Stimulated activated CD4-positive, alpha-beta T cell treated with anti-CD3 and anti-CD28 coated beads, TNF-alpha, amount 100 ng/mL, for 24 hours (primary cell): ENCODE measurements at regions not wholly inside any gene's neighbourhood (a gene's known extent, or its start where the extent isn't known, plus 50 kb on each side); places are given as distances from the start of the nearest gene placed in this dataset.

ENCODE experiments used
- DNase-seq, 3 experiments: peaks; one replicate each; pipeline ENCODE4 v3.0.0-alpha.2; 2020; ENCODE audit warnings: low read depth in 3 of 3

DNA sequence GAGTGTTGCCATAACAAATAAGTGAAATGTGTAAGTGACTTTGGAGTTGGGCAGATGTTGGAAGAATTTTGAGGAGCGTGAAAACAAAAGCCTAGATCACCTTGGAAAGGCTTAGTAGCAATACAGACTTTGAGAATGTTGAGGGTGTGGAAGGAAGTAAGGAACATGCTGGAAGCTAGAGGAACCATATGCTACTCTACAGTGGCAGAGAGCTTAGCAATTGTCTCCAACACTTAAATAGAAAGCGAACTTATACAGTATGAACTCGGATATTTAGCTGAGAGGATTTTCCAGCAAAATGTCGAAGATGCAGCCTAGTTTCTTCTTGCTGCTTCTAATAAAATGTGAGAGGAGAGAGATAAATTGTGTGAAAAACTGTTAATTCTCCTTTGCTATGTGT lies 271.2 kb downstream of the ADRA2A start:
- no peak for DNase-seq

DNA sequence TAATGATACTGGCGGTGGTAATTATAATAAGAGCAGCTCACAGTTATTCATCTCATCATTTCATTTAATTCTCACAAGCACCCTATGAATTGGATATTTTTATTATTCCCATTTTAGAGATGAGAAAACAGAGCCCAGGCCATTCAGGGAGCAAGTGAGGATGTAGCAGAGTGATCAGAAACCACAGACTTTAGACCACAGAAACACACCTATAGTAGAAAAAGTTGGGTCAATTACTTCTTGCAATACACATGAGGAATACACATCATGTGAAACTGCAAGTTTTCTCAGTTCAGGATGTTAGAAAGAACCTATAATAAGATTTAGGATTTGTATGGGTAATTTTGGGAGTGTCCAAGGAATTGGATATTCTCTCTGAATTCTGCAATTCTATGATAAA lies 278.0 kb downstream of the ADRA2A start:
- DNase-seq = no peak

DNA sequence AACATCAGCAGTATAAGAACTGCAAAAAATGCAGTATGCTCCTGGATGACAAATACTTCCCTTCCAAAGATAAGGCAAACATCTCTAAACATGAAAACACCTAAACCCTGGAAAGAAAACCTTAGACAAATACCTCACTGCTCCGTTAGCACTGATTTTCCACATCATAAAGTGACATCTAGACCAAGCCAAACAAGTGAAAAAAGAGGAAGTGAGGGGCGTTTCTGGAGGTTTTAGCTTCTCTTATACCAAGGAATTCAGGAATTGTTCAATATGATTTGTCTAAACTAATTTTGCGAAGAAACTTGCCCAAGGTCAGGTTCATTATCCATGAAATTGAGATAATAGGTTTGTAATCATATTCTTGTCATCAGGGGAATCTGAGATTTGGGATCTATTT lies 279.7 kb downstream of the ADRA2A start:
- DNase-seq = no peak

DNA sequence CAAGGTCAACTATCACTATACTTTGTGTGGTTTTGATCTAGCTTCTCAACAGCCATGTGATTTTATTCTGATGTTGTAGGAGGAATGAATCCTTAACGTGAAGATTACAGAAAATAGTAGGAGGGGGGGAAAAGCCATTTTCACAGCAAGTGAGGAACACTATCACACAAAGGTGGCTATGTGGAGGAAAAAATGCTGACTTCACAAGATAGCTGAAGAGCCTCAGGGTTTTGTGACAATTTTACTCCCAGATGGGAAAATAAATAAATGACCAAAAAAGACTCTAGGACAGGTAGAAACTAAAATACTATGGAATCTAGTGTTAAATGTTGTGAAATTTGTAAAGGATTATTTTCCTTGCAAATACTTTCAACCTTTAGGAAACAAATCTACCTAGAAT lies 281.0 kb downstream of the ADRA2A start:
- DNase-seq = no peak

DNA sequence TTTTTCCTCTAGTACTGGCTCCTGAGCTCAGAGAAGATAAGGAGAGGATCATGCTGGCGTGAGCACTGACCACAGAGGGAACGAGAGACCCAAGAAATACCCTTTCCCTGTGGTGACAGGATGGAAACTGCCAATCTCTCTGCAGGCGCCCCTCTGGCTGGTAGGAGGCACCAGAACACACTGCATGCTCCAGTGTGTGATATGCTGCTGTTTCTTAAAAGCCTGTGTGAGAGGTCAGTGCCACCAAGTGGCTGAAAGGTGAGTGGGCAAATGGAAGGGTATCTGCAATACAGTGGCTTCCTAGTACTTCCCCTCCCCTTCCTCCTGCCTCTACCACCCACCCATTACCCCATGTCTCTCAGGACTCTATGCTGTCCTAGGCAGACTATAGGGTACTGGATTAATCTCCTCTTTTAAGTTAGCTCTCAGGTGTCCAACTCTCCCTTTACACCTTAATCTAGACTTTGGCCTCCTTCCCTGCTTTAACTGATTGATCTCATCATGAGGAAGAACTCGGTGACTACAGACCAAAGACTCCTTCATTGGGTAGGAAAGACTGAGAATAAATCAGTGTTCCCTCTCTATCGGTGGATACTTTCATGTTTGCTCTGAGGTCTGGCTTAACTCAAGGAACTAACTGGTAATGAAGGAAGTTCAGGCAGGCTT lies 283.6 kb downstream of the ADRA2A start:
- no peak for DNase-seq

DNA sequence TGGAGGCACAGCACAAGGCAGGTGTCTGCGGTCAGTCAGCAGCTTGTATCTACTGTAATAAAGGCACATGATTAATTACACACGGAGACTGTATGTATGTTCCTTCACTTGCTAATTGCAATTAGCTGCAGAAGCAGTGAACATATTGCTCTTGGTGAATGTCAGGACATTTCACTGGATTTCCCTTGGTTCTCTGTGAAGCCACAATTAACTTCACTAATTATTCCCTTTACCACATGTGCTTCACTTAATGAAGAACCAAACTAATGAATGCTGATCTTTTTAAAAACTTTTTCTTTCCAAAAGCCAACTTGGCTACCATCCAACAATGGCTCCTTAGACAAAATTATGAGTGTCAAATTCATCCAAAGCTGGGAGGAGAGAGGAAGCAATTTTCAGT lies 290.7 kb downstream of the ADRA2A start:
- DNase-seq = no peak

DNA sequence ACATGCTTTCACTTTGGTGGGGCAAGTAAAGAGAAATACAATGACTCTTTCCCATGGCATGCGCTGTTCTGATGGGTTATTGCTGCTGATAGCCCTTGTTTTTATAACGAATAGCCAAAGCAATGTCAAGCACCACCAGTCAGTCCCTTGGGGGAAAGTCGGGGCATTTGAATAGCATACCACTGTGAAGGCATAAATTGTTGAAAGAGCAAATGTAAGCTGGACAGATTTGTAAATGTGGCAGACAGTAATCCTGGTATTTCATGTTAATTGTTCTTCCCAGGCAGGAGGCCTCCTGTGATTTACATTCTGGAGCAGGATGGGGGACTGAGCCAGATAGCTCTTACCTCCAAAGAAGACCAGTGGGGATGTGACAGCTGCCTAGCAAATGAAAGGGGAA lies 293.3 kb downstream of the ADRA2A start:
- no peak for DNase-seq

DNA sequence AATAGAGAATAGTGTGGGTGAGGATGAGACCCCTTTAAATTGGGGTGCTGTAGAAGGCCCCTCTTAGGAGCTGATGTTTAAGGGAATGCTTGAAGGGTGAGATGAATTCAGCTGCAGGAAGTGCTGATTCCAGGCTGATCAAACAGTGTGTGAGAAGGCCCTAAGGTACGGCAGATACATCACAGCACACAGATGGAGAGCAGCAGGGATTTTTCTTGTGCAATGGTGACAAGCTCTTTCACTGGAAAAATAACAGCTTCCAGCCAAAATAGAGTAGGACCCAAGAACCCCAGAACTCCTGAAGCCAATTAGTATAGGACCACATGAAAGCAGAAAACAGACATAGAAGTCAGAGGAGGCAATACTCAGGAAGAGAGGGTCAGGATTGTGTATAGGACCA lies 296.9 kb downstream of the ADRA2A start:
- no peak for DNase-seq

DNA sequence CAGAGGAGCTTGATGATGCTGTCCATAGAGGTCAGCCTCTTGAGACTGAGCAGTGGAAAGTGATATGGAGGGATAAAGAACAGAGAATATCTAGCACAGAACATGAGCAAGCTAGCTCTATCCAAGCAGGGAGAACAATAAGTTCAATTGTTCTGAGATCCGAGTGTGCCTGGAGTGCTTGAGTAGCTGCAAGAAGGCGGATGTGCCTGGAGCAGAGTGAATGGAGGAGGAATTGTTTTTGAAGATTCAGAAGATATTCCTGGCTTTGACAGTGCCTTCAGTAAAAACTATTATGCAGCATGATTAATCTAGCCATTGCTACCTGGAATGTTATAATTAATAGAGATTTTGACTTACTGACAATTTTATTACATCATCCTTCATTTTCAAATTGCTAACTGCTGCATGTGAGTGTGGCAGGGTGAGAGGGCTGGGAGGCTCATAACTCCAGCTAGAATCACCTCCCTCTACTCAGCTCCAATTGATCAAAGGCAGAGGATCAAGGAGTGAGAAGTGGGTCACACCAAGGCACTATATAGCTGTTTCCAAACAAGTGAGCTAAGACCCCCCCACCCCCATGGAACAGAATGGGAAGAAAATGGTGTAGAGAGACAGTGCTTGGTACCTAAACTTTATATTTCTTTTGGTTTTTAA lies 302.8 kb downstream of the ADRA2A start:
- DNase-seq = no peak

DNA sequence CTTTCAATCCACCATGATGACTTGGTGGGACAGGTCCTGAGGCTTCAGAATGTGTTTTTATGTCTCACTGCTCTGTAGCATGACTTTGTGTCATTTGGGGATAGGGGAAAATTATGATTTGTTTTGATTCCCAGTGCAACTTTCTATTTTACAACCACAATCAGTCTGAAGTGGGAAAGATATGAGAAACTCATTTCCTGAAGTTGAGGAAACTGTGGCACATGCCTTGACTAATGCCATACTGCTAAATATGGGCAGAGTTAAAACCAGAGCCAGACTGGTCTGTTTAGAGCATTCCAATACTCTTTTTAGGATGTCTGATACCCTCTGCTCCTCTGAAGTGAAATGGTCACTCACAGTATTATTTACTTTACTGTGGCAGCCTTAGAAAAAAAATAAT lies 307.7 kb downstream of the ADRA2A start:
- DNase-seq = no peak

DNA sequence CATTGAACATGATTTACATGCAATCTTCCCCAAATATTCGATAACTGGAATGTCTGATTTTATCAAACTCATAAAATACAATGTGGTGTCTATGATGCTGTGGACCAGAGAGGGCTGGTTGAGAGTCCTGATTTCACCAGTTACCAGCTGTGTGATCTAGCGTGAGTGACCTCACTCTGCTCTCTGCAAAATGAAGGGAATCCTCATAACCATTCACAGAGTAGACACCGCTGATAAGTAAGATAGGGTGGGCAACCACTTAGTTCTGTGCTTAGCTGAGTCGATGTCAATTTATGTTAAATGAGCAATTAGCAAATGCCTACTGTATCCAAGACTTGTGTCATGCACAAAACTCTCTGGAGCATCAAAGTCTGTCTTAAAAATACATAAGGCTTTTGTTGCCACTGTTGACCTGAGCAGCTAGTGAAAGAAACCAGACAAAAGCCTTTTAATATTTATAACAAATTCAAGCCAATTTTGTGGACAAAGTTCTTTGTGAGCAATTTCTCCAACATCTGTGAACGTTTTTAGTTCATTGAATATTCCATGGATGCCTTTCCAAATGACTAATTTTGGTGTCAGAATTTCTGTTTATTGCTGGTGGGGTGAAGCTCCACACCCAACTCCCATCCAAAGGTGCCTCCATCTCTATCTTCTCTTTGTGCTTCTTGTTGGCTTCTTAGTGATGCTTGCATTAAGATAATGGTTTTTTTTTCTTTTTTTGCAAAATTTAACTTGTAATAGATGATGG lies 314.2 kb downstream of the ADRA2A start:
- no peak for DNase-seq

DNA sequence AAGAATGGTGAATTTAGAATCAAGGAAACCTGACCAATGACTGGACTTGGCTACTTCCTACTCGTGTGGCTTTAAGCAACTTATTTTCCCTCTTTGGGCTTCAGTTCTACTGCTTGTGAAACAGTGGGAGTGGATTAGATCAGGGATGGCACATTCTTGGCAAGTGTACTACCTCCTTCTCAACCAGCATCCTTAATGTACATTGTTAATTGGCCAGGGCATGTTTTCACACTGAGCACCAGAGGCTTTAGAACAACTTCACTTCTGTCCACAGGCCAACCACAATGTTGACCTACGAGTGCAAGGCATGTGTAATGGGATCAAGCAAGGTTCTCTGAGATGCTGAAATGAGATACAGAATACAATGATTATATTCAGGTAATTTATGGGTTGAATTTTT lies 315.3 kb downstream of the ADRA2A start:
- no peak for DNase-seq

DNA sequence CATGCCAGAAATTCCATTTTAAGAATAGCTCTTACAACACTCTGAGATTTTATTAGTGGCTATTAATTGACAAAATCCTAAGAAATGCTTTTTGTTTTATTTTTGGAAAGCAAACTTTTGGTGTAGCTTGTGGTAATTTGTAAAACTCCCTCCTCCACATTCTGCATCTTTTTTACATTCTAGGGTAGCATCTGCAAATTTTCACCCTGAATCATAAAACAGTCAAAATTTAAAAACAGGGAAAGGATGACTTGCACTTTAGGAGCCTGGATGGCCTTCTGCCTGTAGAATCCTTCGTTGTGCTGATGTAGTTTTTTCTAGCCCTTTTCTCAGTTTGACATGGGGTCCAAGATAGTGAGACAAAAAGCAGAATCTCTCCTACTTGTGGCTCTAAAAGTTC lies 316.1 kb downstream of the ADRA2A start:
- no peak for DNase-seq

DNA sequence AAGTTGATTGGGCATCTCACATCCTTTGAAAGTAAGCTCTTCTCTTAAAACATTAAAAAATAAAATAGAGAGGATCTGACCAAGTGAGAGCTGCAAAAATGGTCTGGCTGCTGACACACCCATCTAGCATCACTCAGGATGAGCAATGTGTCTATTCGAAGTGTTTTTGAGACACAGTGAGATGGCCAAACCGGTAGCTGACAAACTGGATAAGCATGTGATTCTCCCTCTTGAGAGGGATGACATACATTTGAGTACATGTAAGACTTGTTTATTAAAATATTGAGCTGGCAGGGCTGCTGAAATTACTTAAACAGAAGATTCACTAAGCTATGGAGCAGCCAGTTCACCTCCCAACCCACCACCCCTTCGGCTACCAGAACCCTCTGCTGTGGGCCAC lies 333.9 kb downstream of the ADRA2A start:
- no peak for DNase-seq

DNA sequence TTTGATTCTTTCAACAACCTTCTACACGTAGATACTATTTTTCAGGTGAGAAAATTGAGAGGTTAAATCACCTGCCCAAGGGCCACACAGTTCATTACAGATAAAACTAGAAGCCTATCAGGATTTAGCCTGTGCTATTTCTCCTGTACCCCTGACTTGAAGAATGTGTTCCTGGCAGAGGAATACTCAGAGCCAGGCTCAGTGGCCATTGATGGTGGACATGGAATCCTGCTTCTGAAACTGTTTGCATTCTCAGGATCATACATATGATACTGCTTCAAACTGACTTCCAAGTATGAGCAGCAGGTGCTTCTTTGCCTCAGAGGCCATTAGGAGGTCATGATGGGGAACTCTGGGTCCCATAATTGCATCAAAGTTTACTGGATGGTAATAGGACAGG lies 348.6 kb downstream of the ADRA2A start:
- no peak for DNase-seq

DNA sequence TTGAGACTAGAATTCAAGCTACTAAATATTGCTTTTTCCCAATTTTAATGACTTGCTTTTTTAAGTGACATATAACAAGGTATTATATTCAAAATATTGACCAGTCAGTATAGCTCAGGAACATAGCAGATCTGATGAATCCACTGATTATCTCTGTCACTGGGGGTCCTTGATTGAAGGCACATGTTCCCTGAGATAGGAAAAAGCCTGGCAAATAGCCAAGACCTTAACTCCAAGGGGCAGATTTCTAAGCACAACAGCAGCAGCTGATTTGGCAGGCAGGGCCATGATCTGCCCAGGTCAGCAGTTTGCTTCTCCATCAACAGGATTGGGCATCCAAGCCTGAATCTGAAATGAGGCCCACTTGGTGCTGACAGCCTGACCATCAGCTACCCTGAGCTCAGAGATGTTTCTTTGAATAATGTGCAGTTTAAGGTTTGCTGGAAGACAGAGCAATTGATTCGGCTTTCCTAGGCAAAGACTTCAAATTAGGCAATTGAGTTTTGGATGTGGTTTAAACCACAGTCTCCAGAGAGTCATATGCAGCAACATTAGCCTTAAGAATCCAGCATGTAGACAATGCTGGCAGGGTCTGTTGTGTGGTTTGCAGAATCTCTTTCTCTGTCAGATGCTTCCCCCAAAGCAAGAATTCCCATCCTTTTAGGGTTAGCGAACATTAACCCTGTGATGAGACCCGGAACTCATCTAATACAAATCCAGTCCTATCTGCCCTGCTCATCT lies 352.6 kb downstream of the ADRA2A start:
- no peak for DNase-seq

DNA sequence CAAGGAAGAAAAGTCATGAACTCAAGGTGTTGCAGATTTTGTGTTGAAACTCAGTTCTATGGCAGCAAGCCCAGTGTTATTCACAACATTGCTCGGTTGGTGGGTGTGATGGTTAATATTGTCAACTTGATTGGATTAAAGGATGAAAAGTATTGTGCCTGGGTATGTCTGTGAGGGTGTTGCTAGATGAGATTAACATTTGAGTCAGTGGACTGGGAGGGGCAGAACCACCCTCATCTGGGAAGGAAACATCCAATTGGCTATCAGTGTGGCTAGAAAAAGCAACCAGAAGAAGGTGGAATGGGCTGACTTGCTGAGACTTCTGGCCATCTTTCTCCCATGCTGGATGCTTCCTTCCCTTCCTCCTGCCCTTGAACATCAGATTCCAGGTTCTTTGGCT lies 353.2 kb downstream of the ADRA2A start:
- DNase-seq = no peak

DNA sequence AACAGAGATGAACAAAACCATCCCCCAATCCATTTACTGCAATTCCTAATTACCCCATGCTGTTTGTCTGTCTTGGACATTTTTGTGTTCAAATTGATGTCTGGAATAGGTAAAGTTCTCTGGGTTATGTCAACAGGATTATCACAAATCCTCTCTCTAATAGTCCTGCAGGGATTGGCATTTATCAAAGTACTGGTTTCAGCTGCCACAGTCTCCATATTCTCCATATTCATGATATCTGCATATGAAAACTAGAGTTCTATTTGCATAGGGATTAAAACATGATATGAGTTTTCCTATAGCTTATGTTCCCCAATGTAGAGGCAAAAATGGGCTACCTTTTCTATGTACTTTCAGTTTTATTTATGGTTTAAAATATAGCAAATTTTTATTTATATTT lies 355.8 kb downstream of the ADRA2A start:
- no peak for DNase-seq

DNA sequence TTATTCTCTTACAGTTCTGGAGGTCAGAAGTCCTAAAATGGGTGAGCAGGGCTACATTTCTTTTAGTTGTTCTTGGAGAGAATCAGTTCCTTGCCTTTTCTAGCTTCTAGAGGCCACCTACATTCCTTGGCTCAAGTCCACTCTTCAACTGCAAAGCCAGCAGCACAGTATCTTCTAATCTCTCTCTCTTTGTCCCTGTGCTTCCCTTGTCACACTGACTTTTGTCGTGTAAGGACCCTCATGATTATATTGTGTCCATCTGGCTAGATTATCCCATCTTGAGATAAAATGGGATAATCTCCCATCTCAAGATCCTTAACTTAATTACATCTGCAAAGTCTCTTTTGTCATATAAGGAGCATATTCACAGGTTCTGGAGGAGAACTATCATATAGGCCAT lies 359.0 kb downstream of the ADRA2A start:
- no peak for DNase-seq

DNA sequence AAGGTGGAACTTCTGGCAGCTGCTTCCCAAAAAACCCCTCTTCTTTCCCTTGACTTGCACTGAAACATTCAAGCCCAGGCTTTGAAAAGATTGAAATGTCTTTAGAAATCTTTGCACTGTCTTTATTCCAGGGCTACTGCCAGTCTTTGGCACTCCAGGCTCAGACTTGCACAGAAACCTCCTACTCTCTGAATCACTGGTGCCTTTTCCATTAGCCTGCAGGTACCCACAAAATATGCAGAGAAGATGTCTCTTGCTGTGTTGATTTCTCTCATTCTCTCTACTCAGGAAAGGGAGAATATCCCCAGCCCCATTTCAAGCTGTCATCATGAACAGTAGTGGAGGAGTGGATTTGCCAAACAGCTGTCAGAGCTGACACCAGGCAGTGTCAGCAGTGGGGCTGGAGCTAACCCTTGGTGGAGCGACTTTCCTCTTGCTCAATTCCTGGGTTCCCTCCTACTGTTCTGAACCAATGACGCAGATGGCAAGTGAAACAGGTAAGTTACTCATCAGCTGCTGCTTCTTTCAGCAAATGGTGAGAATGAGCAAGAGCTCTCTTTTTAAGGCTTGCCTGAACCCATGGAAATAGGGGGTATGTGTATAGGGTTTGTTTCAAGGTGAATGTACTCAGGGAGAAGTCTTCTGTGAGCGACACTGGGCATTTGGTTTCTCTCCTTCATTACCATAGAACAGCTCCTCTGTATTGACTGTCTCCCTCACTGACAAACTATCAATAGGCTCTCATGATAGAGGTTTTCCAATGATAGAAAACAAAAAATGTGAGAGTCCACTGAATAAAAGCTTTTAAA lies 362.4 kb downstream of the ADRA2A start:
- DNase-seq = no peak

DNA sequence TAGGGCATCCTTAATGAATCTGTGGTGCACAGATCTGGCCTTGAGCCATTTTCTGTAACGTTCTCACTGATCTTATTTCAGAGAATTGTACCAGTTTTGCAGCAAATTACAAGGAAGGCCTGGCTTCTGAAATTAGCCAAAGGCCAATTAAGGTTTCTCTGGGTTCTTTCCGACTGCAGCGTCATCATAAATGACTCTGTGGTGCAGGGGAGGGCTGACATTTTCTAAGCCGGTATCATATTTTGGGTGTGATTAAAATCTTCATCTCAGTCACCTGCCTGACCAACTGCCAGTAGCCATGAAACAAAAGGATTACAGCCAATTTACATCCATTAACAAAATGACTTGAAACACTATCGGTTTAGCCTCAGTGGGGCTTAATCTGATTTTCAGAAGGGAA lies 363.7 kb downstream of the ADRA2A start:
- no peak for DNase-seq

DNA sequence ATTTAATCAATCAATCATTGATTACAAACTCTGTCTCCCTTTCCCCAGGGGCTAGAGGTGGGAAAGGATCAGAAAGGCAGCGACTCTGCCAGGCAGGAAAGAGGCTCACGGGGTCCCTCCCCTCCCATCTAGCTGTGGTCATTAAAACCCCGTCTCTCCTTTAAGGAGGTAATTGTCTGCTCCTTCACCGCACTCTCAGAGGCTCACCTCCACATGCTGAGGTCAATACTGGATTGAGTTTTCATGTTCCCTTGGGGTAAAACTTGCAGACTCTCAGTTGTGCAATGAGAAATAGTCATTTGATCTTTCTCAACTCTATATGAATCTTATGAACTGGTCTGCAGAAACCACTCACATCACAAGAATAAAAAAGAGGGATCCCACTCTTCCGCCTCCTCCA lies 368.8 kb downstream of the ADRA2A start:
- no peak for DNase-seq
